GM23338 (cell line): ENCODE measurements at regions not wholly inside any gene's neighbourhood (a gene's known extent, or its start where the extent isn't known, plus 50 kb on each side); places are given as distances from the start of the nearest gene placed in this dataset.

Experiments used
- ATAC-seq: fragments of 200-7000 bp; cut with Tn5 transposase; 3 replicates; pipeline ENCODE4 v1.9.1; 2020
- DNase-seq: peaks from one replicate; pipeline ENCODE4 v3.0.0-alpha.2; 2015; ENCODE audit warnings: low spot score
- H2AFZ ChIP-seq: fragments of 200-600 bp; sonication (generic); 2 replicates; pipeline ENCODE4 v1.8.0; 2016; ENCODE audit warnings: antibody characterized with exemption, mild to moderate bottlenecking, moderate library complexity
- H3F3A ChIP-seq: fragments of 200-600 bp; sonication (generic); replicated peaks from 2 replicates; pipeline ENCODE4 v1.8.0; 2017; ENCODE audit warnings: antibody characterized with exemption, mixed run types, low read depth
- H3K27ac ChIP-seq: fragments of 200-600 bp; sonication (generic); 2 replicates; pipeline ENCODE4 v1.6.1; 2016; ENCODE audit warnings: low read depth
- H3K27me3 ChIP-seq: fragments of 200-600 bp; sonication (generic); 2 replicates; pipeline ENCODE4 v1.8.0; 2016; ENCODE audit warnings: mild to moderate bottlenecking, mixed run types, moderate library complexity; ENCODE audit not compliant: insufficient read depth
- H3K36me3 ChIP-seq: fragments of 200-600 bp; sonication (generic); 2 replicates; pipeline ENCODE4 v1.8.0; 2016; ENCODE audit warnings: mild to moderate bottlenecking; ENCODE audit not compliant: insufficient read depth
- H3K4me1 ChIP-seq: fragments of 200-600 bp; sonication (generic); 2 replicates; pipeline ENCODE4 v1.8.0; 2016; ENCODE audit warnings: mild to moderate bottlenecking, moderate library complexity; ENCODE audit not compliant: insufficient read depth
- H3K4me2 ChIP-seq: fragments of 200-600 bp; sonication (generic); 2 replicates; pipeline ENCODE4 v1.7.1; 2017; ENCODE audit warnings: mixed run types
- H3K4me3 ChIP-seq: fragments of 200-600 bp; sonication (generic); 2 replicates; pipeline ENCODE4 v1.6.1; 2016; ENCODE audit warnings: mixed run types
- H3K79me2 ChIP-seq: fragments of 200-600 bp; sonication (generic); replicated peaks from 2 replicates; pipeline ENCODE4 v1.8.0; 2017; ENCODE audit warnings: mild to moderate bottlenecking; ENCODE audit not compliant: insufficient read depth
- H3K9me2 ChIP-seq: fragments of 200-600 bp; sonication (generic); 2 replicates; pipeline ENCODE4 v1.8.0; 2017; ENCODE audit not compliant: insufficient read depth
- H4K20me1 ChIP-seq: fragments of 200-600 bp; sonication (generic); replicated peaks from 2 replicates; pipeline ENCODE4 v1.8.0; 2017; ENCODE audit warnings: mild to moderate bottlenecking; ENCODE audit not compliant: insufficient read depth
- H3K27ac Mint-ChIP-seq: 2 replicates; pipeline ENCODE4 v1.8.0; 2020; ENCODE audit warnings: inconsistent platforms, mild to moderate bottlenecking, moderate library complexity, mixed read lengths
- H3K27me3 Mint-ChIP-seq: 3 replicates; pipeline ENCODE4 v1.8.0; 2022; ENCODE audit warnings: low read depth, mild to moderate bottlenecking, moderate library complexity, mixed read lengths, inconsistent platforms; ENCODE audit not compliant: insufficient read depth, poor library complexity
- H3K36me3 Mint-ChIP-seq: 3 replicates; pipeline ENCODE4 v1.8.0; 2021; ENCODE audit warnings: low read depth, mild to moderate bottlenecking, inconsistent platforms, moderate library complexity, mixed read lengths
- H3K4me1 Mint-ChIP-seq: 3 replicates; pipeline ENCODE4 v1.8.0; 2020; ENCODE audit warnings: mild to moderate bottlenecking, inconsistent platforms, mixed read lengths
- H3K4me3 Mint-ChIP-seq: 3 replicates; pipeline ENCODE4 v1.8.0; 2021; ENCODE audit warnings: moderate library complexity, mild to moderate bottlenecking, inconsistent platforms, mixed read lengths
- H3K9me3 Mint-ChIP-seq: 3 replicates; pipeline ENCODE4 v1.8.0; 2020; ENCODE audit warnings: moderate library complexity, mild to moderate bottlenecking, inconsistent platforms, mixed read lengths
- CREB1 ChIP-seq: fragments of 250-450 bp; sonication (Bioruptor Pico); IDR thresholded peaks from 2 replicates; pipeline ENCODE4 v1.5.0; 2020; ENCODE audit warnings: low read depth, mild to moderate bottlenecking, moderate library complexity
- CTCF ChIP-seq, 2 experiments: fragments of 200-600 bp in 1 of 2; sonication (generic) in 1 of 2; conservative IDR thresholded peaks; 2 replicates each; pipeline versions ENCODE4 v1.5.1 to v1.6.1; 2016 to 2017; ENCODE audit warnings: antibody characterized with exemption in 2 of 2, low read depth in 2 of 2, mild to moderate bottlenecking in 2 of 2, moderate library complexity in 1 of 2
- ETS1 ChIP-seq: IDR thresholded peaks from 2 replicates; pipeline ENCODE4 v1.6.1; 2016; ENCODE audit warnings: antibody characterized with exemption
- EZH2 ChIP-seq: fragments of 200-600 bp; sonication (generic); IDR thresholded peaks from one replicate; pipeline ENCODE4 v1.8.0; 2017; ENCODE audit warnings: antibody characterized with exemption, mild to moderate bottlenecking, low read depth; ENCODE audit not compliant: unreplicated experiment
- EZH2phosphoT487 ChIP-seq: fragments of 200-600 bp; sonication (generic); IDR thresholded peaks from one replicate; pipeline ENCODE4 v1.8.1; 2018; ENCODE audit warnings: antibody characterized with exemption; ENCODE audit not compliant: unreplicated experiment
- STAT1 ChIP-seq: IDR thresholded peaks from one replicate; pipeline ENCODE4 v1.6.1; 2016; ENCODE audit warnings: antibody characterized with exemption; ENCODE audit not compliant: unreplicated experiment
- ZNF331 ChIP-seq: fragments of 250-450 bp; sonication (Bioruptor Pico); IDR thresholded peaks from 2 replicates; pipeline ENCODE4 v1.5.0; 2020; ENCODE audit warnings: low read depth, mild to moderate bottlenecking, moderate library complexity
- ZNF462 ChIP-seq: fragments of 250-450 bp; sonication (Bioruptor Pico); IDR thresholded peaks from 2 replicates; pipeline ENCODE4 v1.5.0; 2020; ENCODE audit warnings: mild to moderate bottlenecking, moderate library complexity
- TF ChIP-seq, protein P1 (sequence below): IDR thresholded peaks from one replicate; pipeline ENCODE4 v1.6.1; 2018; ENCODE audit warnings: antibody characterized with exemption; ENCODE audit not compliant: unreplicated experiment

DNA sequence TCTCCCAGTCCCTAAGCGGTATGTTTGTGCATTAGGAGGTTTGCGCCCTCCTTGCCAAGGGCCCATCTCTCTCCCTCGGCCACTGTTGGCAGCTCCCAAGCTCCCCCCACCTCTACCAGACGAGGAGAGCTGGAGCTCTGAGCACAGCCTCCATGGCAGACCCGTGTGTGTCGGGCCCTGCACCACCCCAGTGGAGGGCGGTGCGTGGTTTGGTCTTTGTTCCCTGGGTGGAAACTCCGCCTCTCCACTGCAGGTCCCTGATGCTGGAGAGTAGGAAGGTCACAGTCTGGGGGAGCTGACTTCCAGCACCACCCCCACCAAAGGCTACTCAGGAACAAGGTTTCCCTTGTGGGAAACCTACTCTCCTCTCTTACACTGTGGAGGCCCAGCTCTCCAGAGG is 162.6 kb upstream of the FHL2 start (continued):
- TF ChIP-seq, protein P1, sequence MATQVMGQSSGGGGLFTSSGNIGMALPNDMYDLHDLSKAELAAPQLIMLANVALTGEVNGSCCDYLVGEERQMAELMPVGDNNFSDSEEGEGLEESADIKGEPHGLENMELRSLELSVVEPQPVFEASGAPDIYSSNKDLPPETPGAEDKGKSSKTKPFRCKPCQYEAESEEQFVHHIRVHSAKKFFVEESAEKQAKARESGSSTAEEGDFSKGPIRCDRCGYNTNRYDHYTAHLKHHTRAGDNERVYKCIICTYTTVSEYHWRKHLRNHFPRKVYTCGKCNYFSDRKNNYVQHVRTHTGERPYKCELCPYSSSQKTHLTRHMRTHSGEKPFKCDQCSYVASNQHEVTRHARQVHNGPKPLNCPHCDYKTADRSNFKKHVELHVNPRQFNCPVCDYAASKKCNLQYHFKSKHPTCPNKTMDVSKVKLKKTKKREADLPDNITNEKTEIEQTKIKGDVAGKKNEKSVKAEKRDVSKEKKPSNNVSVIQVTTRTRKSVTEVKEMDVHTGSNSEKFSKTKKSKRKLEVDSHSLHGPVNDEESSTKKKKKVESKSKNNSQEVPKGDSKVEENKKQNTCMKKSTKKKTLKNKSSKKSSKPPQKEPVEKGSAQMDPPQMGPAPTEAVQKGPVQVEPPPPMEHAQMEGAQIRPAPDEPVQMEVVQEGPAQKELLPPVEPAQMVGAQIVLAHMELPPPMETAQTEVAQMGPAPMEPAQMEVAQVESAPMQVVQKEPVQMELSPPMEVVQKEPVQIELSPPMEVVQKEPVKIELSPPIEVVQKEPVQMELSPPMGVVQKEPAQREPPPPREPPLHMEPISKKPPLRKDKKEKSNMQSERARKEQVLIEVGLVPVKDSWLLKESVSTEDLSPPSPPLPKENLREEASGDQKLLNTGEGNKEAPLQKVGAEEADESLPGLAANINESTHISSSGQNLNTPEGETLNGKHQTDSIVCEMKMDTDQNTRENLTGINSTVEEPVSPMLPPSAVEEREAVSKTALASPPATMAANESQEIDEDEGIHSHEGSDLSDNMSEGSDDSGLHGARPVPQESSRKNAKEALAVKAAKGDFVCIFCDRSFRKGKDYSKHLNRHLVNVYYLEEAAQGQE: no peak
- TF ChIP-seq EZH2phosphoT487 (no peak), CTCF (conservative IDR thresholded peaks at IDR 0.05; ENCODE audit: low read depth in 2 of 2) (no peak), EZH2 (no peak), CREB1 (no peak), ZNF331 (CRISPR knock-in tag) (no peak)

DNA sequence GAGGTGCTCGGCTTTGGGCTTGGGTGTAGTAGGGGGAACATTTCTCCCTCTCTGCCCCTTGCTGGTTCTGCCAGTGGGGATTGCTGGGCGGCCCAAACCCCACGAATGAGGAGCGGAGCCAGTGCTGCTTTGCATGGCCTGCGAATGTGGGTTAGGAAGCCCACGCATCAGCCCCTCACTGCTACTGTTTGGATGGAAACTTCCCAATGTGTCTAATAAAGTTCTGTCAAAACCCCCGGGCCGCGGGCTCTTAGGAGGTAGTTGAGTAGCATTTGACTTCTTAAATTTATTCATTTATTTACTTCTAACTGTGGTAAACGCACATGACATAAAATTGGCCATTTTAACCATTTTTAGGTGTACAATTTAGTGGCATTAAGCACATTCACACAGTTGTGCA is 161.3 kb upstream of the FHL2 start:
- H3K4me3 ChIP-seq: no peak overlapping the region
- H4K20me1 ChIP-seq: no peaks in the 10 kb centered on the region
- H3F3A ChIP-seq: no peaks in the 10 kb centered on the region
- ATAC-seq (no peak), DNase-seq (no peak)
- no peaks in the 10 kb centered on the region for H3K79me2 ChIP-seq
- Mint-ChIP-seq H3K36me3 (no peaks in the 10 kb centered on the region), H3K4me1 (no peaks in the 10 kb centered on the region), H3K4me3 (no peak overlapping the region), H3K27me3 (peaks cover 4% of the 10 kb centered on the region), H3K27ac (no peak overlapping the region), H3K9me3 (no peaks in the 10 kb centered on the region)
- no peak overlapping the region for H2AFZ ChIP-seq
- H3K27ac ChIP-seq: no peak overlapping the region
- H3K27me3 ChIP-seq: no peaks in the 10 kb centered on the region
- H3K4me2 ChIP-seq: no peak overlapping the region
- no peaks in the 10 kb centered on the region for H3K4me1 ChIP-seq
- H3K36me3 ChIP-seq: no peaks in the 10 kb centered on the region
- no peaks in the 10 kb centered on the region for H3K9me2 ChIP-seq
- TF ChIP-seq ZNF462: no peak
- no peak for TF ChIP-seq ETS1
- TF ChIP-seq, protein P1: no peak
- no peak for TF ChIP-seq STAT1
- no peak for TF ChIP-seq ZNF331 (CRISPR knock-in tag)
- no peak for TF ChIP-seq EZH2
